ENCODE measurements at regions not wholly inside any gene's neighbourhood (a gene's known extent, or its start where the extent isn't known, plus 50 kb on each side); places are given as distances from the start of the nearest gene placed in this dataset.

DNA sequence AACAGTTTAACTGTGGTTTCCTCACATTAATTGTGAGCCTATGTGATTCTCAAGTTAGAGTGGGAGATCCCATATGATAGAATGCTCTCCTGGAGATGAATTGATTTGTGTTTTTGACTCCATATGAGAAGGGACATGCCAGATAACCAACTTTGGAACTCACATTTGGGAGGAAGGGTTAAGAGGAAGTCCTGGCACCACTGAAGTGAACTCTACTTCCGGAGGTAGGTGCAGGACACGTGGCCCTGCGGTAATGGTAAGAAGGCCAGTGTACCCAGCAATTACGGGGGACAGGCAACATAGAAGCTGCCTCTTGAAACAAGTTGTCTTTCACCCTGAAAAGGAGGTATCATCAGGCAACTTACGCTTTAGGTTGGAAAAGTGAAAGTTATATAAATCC lies 146.6 kb upstream of the RFX3 start:
- intact Hi-C loops (cut with DNase I; ENCODE audit: low total_unique reads): no loop called here
- Histone ChIP-seq H3K27me3 (no peaks in the 10 kb centered on the region), H3K4me3 (no peak overlapping the region), H3K9me3 (no peaks in the 10 kb centered on the region), H3K36me3 (no peaks in the 10 kb centered on the region), H3K27ac (no peak overlapping the region), H3K4me1 (no peaks in the 10 kb centered on the region)
- TF ChIP-seq CTCF (IDR thresholded peaks at IDR 0.05): no peak
- TF ChIP-seq POLR2A (IDR thresholded peaks at IDR 0.05): no peak
- no peak for TF ChIP-seq POLR2AphosphoS5 (IDR thresholded peaks at IDR 0.05)
- DNase-seq (ENCODE audit: low spot score in 2 of 2): no peak

- DNase-seq (ENCODE audit: low spot score in 2 of 2): no peak
- H3K27ac ChIP-seq: no peak overlapping the region
- TF ChIP-seq CTCF (IDR thresholded peaks at IDR 0.05): no peak
- TF ChIP-seq POLR2A (IDR thresholded peaks at IDR 0.05): no peak
- no peak for TF ChIP-seq POLR2AphosphoS5 (IDR thresholded peaks at IDR 0.05)
- no peaks in the 10 kb centered on the region for H3K36me3 ChIP-seq
- intact Hi-C loops (cut with DNase I; ENCODE audit: low total_unique reads): no loop called here
- H3K4me3 ChIP-seq: no peak overlapping the region
- no peaks in the 10 kb centered on the region for H3K4me1 ChIP-seq
- no peaks in the 10 kb centered on the region for H3K9me3 ChIP-seq
- no peaks in the 10 kb centered on the region for H3K27me3 ChIP-seq
Observed at GRCh38 chr9:3664044-3664443, 138.2 kb upstream of the RFX3 start.

DNA sequence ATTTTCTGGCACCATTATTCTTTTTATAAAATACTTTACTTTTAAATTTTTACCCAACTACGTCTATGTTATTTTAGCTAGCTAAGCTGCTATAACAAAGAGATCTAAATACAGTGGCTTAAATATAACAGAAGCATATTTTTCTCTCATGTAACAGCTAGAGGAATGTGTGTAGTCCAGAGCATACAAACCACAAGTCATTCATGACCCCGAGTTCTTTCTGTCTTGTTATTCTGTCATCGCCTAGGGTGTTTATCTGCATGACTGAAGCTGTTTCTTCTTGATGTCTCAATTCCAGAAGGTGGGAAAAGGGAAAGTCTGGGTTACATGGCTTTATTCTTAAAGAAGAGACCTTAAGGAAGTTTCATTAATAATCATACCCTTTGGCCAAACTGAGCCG lies 136.9 kb upstream of the RFX3 start:
- intact Hi-C loops (cut with DNase I; ENCODE audit: low total_unique reads): no loop called here
- DNase-seq (ENCODE audit: low spot score in 2 of 2): no peak
- H3K9me3 ChIP-seq: no peaks in the 10 kb centered on the region
- H3K27ac ChIP-seq: no peak overlapping the region
- no peaks in the 10 kb centered on the region for H3K4me1 ChIP-seq
- no peaks in the 10 kb centered on the region for H3K27me3 ChIP-seq
- no peak for TF ChIP-seq CTCF (IDR thresholded peaks at IDR 0.05)
- TF ChIP-seq POLR2AphosphoS5 (IDR thresholded peaks at IDR 0.05): no peak
- TF ChIP-seq POLR2A (IDR thresholded peaks at IDR 0.05): no peak
- no peaks in the 10 kb centered on the region for H3K36me3 ChIP-seq
- H3K4me3 ChIP-seq: no peak overlapping the region

DNA sequence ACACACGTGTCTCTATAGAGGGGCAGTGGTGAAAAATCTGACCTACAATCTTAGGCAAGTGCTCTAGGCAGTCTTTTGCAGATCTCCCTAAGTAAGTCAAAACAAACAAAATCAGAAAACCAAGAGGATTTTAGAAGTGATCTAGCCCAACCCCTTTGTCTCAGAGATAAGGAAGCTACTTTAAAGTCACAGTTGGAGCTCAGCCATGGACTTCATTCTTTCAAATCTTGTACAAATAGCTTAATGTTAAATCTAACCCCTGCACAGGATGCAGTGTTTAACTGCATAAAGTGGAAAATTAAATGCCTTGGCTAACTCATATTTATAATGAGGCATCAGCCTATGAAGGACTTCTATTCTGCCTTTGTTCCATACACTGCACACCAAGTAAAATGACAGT lies 135.1 kb upstream of the RFX3 start:
- Histone ChIP-seq H3K27ac (no peak overlapping the region), H3K4me3 (no peak overlapping the region), H3K36me3 (no peaks in the 10 kb centered on the region), H3K9me3 (no peaks in the 10 kb centered on the region), H3K27me3 (no peaks in the 10 kb centered on the region), H3K4me1 (no peaks in the 10 kb centered on the region)
- intact Hi-C loops (cut with DNase I; ENCODE audit: low total_unique reads): no loop called here
- DNase-seq (ENCODE audit: low spot score in 2 of 2): no peak
- TF ChIP-seq POLR2AphosphoS5 (IDR thresholded peaks at IDR 0.05) (no peak), POLR2A (IDR thresholded peaks at IDR 0.05) (no peak), CTCF (IDR thresholded peaks at IDR 0.05) (no peak)

DNA sequence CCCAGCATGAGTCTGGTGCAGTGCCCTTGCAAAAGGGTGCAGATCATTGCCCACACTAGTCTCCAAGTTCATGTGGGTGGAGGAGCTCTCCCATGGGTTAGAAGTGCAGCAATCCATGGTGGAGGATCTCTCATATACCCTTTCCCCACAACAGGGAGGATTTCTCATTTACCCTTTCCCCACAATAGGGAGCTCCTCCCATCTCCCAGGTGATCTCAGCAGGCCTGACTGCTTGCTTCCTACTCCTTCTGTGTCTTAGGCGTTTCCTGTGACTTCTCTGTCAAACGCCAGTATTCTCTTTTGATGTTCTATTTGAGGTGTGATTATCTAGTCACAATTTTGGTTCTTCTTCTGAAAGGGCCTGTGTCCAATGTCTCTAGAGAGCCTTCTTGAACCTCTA lies 133.8 kb upstream of the RFX3 start:
- no peak for TF ChIP-seq POLR2A (IDR thresholded peaks at IDR 0.05)
- no peak for TF ChIP-seq CTCF (IDR thresholded peaks at IDR 0.05)
- TF ChIP-seq POLR2AphosphoS5 (IDR thresholded peaks at IDR 0.05): no peak
- Histone ChIP-seq H3K27me3 (no peaks in the 10 kb centered on the region), H3K27ac (no peak overlapping the region), H3K36me3 (no peaks in the 10 kb centered on the region), H3K4me1 (no peaks in the 10 kb centered on the region), H3K9me3 (no peaks in the 10 kb centered on the region), H3K4me3 (no peak overlapping the region)
- intact Hi-C loops (cut with DNase I; ENCODE audit: low total_unique reads): no loop called here
- no peak for DNase-seq (ENCODE audit: low spot score in 2 of 2)

All from breast epithelium (tissue), 4 donors.